NT2/D1 (cell line): ENCODE measurements at regions not wholly inside any gene's neighbourhood (a gene's known extent, or its start where the extent isn't known, plus 50 kb on each side); places are given as distances from the start of the nearest gene placed in this dataset.

Experiments
- DNase-seq: peaks from one replicate; pipeline ENCODE4 v3.0.0-alpha.2; 2011; ENCODE audit warnings: low read depth, low spot score
- H3K27me3 ChIP-seq: 2 replicates; pipeline ENCODE4 v1.6.0; 2011; ENCODE audit warnings: mild to moderate bottlenecking; ENCODE audit not compliant: insufficient read length, insufficient read depth
- H3K36me3 ChIP-seq: 2 replicates; pipeline ENCODE4 v1.6.1; 2011; ENCODE audit warnings: mild to moderate bottlenecking, low read length, mixed read lengths; ENCODE audit not compliant: insufficient read depth, insufficient read length
- H3K4me1 ChIP-seq: 2 replicates; pipeline ENCODE4 v1.5.1; 2011; ENCODE audit not compliant: insufficient read depth, insufficient read length
- H3K4me3 ChIP-seq: 2 replicates; pipeline ENCODE4 v1.5.1; 2011; ENCODE audit warnings: low read depth; ENCODE audit not compliant: insufficient read length
- H3K9ac ChIP-seq: 2 replicates; pipeline ENCODE4 v1.6.0; 2011; ENCODE audit warnings: low read depth; ENCODE audit not compliant: insufficient read length
- H3K9me3 ChIP-seq: 2 replicates; pipeline ENCODE4 v1.5.1; 2011; ENCODE audit warnings: mild to moderate bottlenecking, low read length; ENCODE audit not compliant: insufficient read depth
- SUZ12 ChIP-seq: IDR thresholded peaks from 2 replicates; pipeline ENCODE4 v1.6.1; 2011; ENCODE audit not compliant: insufficient read length, insufficient read depth; ENCODE audit errors: extremely low read depth
- YY1 ChIP-seq: IDR thresholded peaks from 2 replicates; pipeline ENCODE4 v1.6.1; 2011; ENCODE audit not compliant: insufficient read length, insufficient read depth
- ZNF274 ChIP-seq: IDR thresholded peaks from 2 replicates; pipeline ENCODE4 v1.6.1; 2011; ENCODE audit warnings: mild to moderate bottlenecking, low read depth, low read length

- Histone ChIP-seq H3K4me3 (no peak overlapping the region), H3K36me3 (no peaks in the 10 kb centered on the region), H3K27me3 (peaks cover 95% of the 10 kb centered on the region), H3K4me1 (peaks cover 15% of the 10 kb centered on the region), H3K9me3 (peaks cover 26% of the 10 kb centered on the region), H3K9ac (no peak overlapping the region)
- TF ChIP-seq ZNF274: no peak
- no peak for TF ChIP-seq YY1
- TF ChIP-seq SUZ12: peak; percentile 32
- peak; percentile 94 for DNase-seq
Observed at GRCh38 chr2:217269701-217270484, 410.0 kb upstream of the TNP1 start.

- peaks cover 15% of the 10 kb centered on the region for H3K4me1 ChIP-seq
- peaks cover 94% of the 10 kb centered on the region for H3K27me3 ChIP-seq
- H3K4me3 ChIP-seq: no peak overlapping the region
- no peak overlapping the region for H3K9ac ChIP-seq
- TF ChIP-seq ZNF274 (no peak), SUZ12 (no peak), YY1 (no peak)
- H3K9me3 ChIP-seq: peaks cover 26% of the 10 kb centered on the region
- DNase-seq: no peak
- H3K36me3 ChIP-seq: no peaks in the 10 kb centered on the region
Observed at GRCh38 chr2:217268978-217269377, 409.1 kb upstream of the TNP1 start.

- TF ChIP-seq ZNF274 (no peak), YY1 (no peak), SUZ12 (no peak)
- no peak for DNase-seq
Observed at GRCh38 chr2:217267758-217268157, 407.9 kb upstream of the TNP1 start.

GRCh38 chr2:217263756-217264155 is 403.9 kb upstream of the TNP1 start:
- no peak for DNase-seq
- Histone ChIP-seq H3K9ac (no peak overlapping the region), H3K4me3 (no peak overlapping the region), H3K27me3 (peaks cover 94% of the 10 kb centered on the region), H3K36me3 (no peaks in the 10 kb centered on the region), H3K9me3 (peaks cover 26% of the 10 kb centered on the region), H3K4me1 (no peaks in the 10 kb centered on the region)
- no peak for TF ChIP-seq ZNF274
- no peak for TF ChIP-seq SUZ12
- no peak for TF ChIP-seq YY1

More at GRCh38 chr2:217267758-217268157, 407.9 kb upstream of the TNP1 start:
- H3K4me3 ChIP-seq: no peak overlapping the region
- peaks cover 94% of the 10 kb centered on the region for H3K27me3 ChIP-seq
- peaks cover 15% of the 10 kb centered on the region for H3K4me1 ChIP-seq
- no peaks in the 10 kb centered on the region for H3K36me3 ChIP-seq
- peaks cover 26% of the 10 kb centered on the region for H3K9me3 ChIP-seq
- H3K9ac ChIP-seq: no peak overlapping the region

GRCh38 chr2:217262911-217263310 is 403.0 kb upstream of the TNP1 start:
- no peaks in the 10 kb centered on the region for H3K4me1 ChIP-seq
- no peaks in the 10 kb centered on the region for H3K36me3 ChIP-seq
- peaks cover 21% of the 10 kb centered on the region for H3K9me3 ChIP-seq
- no peak overlapping the region for H3K4me3 ChIP-seq
- DNase-seq: no peak
- no peak for TF ChIP-seq YY1
- no peak for TF ChIP-seq ZNF274
- no peak for TF ChIP-seq SUZ12
- H3K9ac ChIP-seq: no peak overlapping the region
- H3K27me3 ChIP-seq: peaks cover 94% of the 10 kb centered on the region

- Histone ChIP-seq H3K4me1 (no peaks in the 10 kb centered on the region), H3K9ac (no peak overlapping the region), H3K4me3 (no peak overlapping the region), H3K27me3 (peaks cover 92% of the 10 kb centered on the region), H3K36me3 (no peaks in the 10 kb centered on the region), H3K9me3 (peaks cover 7% of the 10 kb centered on the region; the same call in 1 of the 2 replicates)
- no peak for TF ChIP-seq ZNF274
- no peak for TF ChIP-seq SUZ12
- TF ChIP-seq YY1: no peak
- DNase-seq: no peak
Observed at GRCh38 chr2:217261452-217261851, 401.6 kb upstream of the TNP1 start.

- no peaks in the 10 kb centered on the region for H3K4me1 ChIP-seq
- H3K36me3 ChIP-seq: no peaks in the 10 kb centered on the region
- TF ChIP-seq SUZ12 (no peak), YY1 (no peak), ZNF274 (no peak)
- H3K9ac ChIP-seq: no peak overlapping the region
- no peak overlapping the region for H3K4me3 ChIP-seq
- DNase-seq: no peak
- peaks cover 85% of the 10 kb centered on the region for H3K27me3 ChIP-seq
- no peaks in the 10 kb centered on the region for H3K9me3 ChIP-seq
Observed at GRCh38 chr2:217260441-217261115, 400.7 kb upstream of the TNP1 start.
